ENCODE measurements at regions not wholly inside any gene's neighbourhood (a gene's known extent, or its start where the extent isn't known, plus 50 kb on each side); places are given as distances from the start of the nearest gene placed in this dataset.
"Not testable (repeated sequence)": the region's sequence is repeated elsewhere in the genome, so short reads cannot be mapped to it uniquely, and the experiment has no call there.

DNA sequence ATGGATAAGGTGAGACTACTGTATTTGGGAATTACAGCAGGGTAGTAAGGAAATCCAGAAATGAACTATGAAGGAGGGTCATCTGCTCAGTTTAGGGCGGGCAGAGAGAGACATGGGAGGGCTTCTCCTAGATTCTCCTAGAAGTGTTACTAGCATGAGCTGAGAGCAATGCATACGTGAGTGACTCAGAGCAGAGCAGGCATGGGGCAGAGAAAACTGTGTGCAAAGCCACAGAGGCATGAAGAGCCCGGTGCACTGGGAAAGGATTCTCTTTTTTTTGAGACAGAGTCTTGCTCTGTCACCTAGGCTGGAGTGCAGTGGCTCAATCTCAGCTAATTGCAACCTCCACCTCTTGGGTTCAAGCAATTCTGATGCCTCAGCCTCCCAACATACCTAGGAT, 116.2 kb downstream of the SOCS6 start:
- Mint-ChIP-seq H3K27me3 (ENCODE audit: unreplicated experiment) (peaks cover 7% of the 10 kb centered on the region), H3K4me3 (ENCODE audit: unreplicated experiment) (no peak overlapping the region), H3K9me3 (ENCODE audit: unreplicated experiment) (no peaks in the 10 kb centered on the region), H3K4me1 (ENCODE audit: low read depth, unreplicated experiment) (no peaks in the 10 kb centered on the region), H3K36me3 (ENCODE audit: unreplicated experiment) (no peaks in the 10 kb centered on the region), H3K27ac (ENCODE audit: unreplicated experiment) (no peak overlapping the region)
- TF ChIP-seq CTCF (IDR thresholded peaks at IDR 0.05; ENCODE audit: partially characterized antibody, unreplicated experiment): no peak
- no peak for DNase-seq

DNA sequence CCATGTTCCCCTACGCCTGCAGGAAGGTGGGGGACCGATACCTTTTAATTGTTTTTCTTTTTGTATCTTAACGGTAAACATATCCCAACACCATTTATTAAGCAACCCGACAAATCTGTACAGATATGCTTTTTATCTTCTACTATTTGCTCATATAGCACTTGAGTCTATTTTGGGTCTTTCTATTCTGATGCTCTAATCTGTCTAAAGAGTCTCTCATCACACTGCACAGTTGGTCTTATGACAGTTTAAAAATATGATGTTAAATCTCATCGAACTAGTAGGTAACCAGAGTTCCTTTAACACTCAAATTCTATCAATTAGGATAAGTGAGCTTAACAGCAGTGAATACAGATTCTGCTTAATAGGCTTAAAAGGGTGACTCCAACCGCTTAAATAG, 111.6 kb downstream of the SOCS6 start:
- Mint-ChIP-seq H3K36me3 (ENCODE audit: unreplicated experiment) (no peaks in the 10 kb centered on the region), H3K4me3 (ENCODE audit: unreplicated experiment) (no peak overlapping the region), H3K9me3 (ENCODE audit: unreplicated experiment) (no peaks in the 10 kb centered on the region), H3K27me3 (ENCODE audit: unreplicated experiment) (peaks cover 8% of the 10 kb centered on the region), H3K27ac (ENCODE audit: unreplicated experiment) (no peak overlapping the region), H3K4me1 (ENCODE audit: low read depth, unreplicated experiment) (no peaks in the 10 kb centered on the region)
- DNase-seq: no peak
- no peak for TF ChIP-seq CTCF (IDR thresholded peaks at IDR 0.05; ENCODE audit: partially characterized antibody, unreplicated experiment)

GRCh38 chr18:70398076-70398475, 109.2 kb downstream of the SOCS6 start:
- peaks cover 1% of the 10 kb centered on the region for H3K9me3 Mint-ChIP-seq (ENCODE audit: unreplicated experiment)
- peaks cover 6% of the 10 kb centered on the region for H3K27me3 Mint-ChIP-seq (ENCODE audit: unreplicated experiment)
- H3K27ac Mint-ChIP-seq (ENCODE audit: unreplicated experiment): no peak overlapping the region
- DNase-seq: no peak
- no peak for TF ChIP-seq CTCF (IDR thresholded peaks at IDR 0.05; ENCODE audit: partially characterized antibody, unreplicated experiment)
- no peaks in the 10 kb centered on the region for H3K36me3 Mint-ChIP-seq (ENCODE audit: unreplicated experiment)
- H3K4me3 Mint-ChIP-seq (ENCODE audit: unreplicated experiment): no peak overlapping the region
- H3K4me1 Mint-ChIP-seq (ENCODE audit: low read depth, unreplicated experiment): no peaks in the 10 kb centered on the region

GRCh38 chr18:70397259-70397925, 108.5 kb downstream of the SOCS6 start:
- DNase-seq: no peak
- no peak overlapping the region for H3K27ac Mint-ChIP-seq (ENCODE audit: unreplicated experiment)
- TF ChIP-seq CTCF (IDR thresholded peaks at IDR 0.05; ENCODE audit: partially characterized antibody, unreplicated experiment): no peak
- no peaks in the 10 kb centered on the region for H3K36me3 Mint-ChIP-seq (ENCODE audit: unreplicated experiment)
- H3K9me3 Mint-ChIP-seq (ENCODE audit: unreplicated experiment): peaks cover 1% of the 10 kb centered on the region
- H3K4me1 Mint-ChIP-seq (ENCODE audit: low read depth, unreplicated experiment): no peaks in the 10 kb centered on the region
- peaks cover 5% of the 10 kb centered on the region for H3K27me3 Mint-ChIP-seq (ENCODE audit: unreplicated experiment)
- no peak overlapping the region for H3K4me3 Mint-ChIP-seq (ENCODE audit: unreplicated experiment)

DNA sequence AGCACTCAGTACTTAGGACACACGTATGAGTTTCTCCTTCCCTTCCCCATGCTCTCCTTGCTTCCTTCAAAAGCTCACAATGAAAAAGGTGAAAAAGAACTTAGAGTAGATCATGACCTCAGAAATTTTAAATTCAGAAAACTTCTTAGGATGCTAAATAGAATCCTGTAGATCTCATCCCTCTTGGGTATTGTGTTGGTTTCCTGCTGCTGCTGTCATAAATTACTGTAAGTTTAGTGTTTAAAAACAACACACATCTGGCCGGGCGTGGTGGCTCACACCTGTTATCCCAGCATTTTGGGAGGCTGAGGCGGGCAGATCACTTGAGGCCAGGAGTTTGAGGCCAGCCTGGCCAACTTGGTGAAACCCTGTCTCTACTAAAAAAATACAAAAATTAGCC, 106.9 kb downstream of the SOCS6 start:
- not testable (repeated sequence) for DNase-seq; H3K9me3 Mint-ChIP-seq (ENCODE audit: unreplicated experiment); H3K36me3 Mint-ChIP-seq (ENCODE audit: unreplicated experiment); H3K27me3 Mint-ChIP-seq (ENCODE audit: unreplicated experiment); H3K4me1 Mint-ChIP-seq (ENCODE audit: low read depth, unreplicated experiment); H3K4me3 Mint-ChIP-seq (ENCODE audit: unreplicated experiment); H3K27ac Mint-ChIP-seq (ENCODE audit: unreplicated experiment)
